Fibroblast of the aortic adventitia (primary cell): ENCODE measurements at regions not wholly inside any gene's neighbourhood (a gene's known extent, or its start where the extent isn't known, plus 50 kb on each side); places are given as distances from the start of the nearest gene placed in this dataset.
A peak's percentile ranks its signal among the peaks of the same experiment; 100 is the strongest.

ENCODE experiments used
- DNase-seq: peaks from one replicate; pipeline ENCODE4 v3.0.0-alpha.2; 2010; ENCODE audit warnings: low read depth
- H3K4me3 ChIP-seq: 2 replicates; pipeline ENCODE4 v1.5.1; 2011; ENCODE audit warnings: low read depth, mild to moderate bottlenecking, control low read depth, low read length, moderate library complexity
- TF ChIP-seq, protein P1 (sequence below): IDR thresholded peaks from 2 replicates; pipeline ENCODE4 v1.5.1; 2011; ENCODE audit warnings: mild to moderate bottlenecking, low read length, control low read depth, inconsistent platforms; ENCODE audit not compliant: insufficient read depth

DNA sequence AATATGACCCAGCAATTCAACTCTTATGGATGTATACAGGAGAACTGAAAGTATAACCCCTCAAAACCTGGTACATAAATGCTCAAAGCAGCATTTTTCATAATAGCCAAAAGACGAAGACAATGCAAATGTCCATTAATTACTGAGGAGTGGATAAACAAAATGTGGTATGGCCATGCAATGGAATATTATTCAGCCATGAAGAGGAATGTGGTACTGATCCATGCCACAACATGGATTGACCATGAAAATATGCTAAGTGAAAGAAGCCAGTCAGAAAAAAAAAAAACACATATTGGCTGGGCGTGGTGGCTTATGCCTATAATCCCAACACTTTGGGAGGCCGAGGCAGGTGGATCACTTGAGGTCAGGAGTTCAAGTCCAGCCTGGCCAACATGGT is 74.5 kb upstream of the PLS3 start:
- no peak overlapping the region for H3K4me3 ChIP-seq
- TF ChIP-seq, protein P1, sequence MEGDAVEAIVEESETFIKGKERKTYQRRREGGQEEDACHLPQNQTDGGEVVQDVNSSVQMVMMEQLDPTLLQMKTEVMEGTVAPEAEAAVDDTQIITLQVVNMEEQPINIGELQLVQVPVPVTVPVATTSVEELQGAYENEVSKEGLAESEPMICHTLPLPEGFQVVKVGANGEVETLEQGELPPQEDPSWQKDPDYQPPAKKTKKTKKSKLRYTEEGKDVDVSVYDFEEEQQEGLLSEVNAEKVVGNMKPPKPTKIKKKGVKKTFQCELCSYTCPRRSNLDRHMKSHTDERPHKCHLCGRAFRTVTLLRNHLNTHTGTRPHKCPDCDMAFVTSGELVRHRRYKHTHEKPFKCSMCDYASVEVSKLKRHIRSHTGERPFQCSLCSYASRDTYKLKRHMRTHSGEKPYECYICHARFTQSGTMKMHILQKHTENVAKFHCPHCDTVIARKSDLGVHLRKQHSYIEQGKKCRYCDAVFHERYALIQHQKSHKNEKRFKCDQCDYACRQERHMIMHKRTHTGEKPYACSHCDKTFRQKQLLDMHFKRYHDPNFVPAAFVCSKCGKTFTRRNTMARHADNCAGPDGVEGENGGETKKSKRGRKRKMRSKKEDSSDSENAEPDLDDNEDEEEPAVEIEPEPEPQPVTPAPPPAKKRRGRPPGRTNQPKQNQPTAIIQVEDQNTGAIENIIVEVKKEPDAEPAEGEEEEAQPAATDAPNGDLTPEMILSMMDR: no peak
- DNase-seq: no peak

DNA sequence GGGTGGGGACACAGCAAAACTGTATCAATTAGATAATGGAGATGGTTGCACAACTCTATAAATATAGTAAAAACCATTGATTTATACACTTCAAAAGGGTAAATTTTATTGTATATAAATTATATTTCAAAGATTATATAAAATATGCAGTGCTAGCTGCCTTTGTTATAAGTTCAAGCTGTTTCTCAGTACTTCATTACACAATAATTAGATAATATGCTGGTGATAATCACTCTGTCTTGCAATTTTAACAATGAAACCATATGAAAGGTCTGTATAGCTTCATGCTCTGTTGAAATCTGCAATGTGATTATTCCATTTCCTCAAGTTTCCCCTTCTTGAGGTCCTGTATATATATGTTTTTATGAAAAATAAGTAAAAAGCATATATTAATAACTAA is 73.4 kb upstream of the PLS3 start:
- TF ChIP-seq, protein P1: no peak

DNA sequence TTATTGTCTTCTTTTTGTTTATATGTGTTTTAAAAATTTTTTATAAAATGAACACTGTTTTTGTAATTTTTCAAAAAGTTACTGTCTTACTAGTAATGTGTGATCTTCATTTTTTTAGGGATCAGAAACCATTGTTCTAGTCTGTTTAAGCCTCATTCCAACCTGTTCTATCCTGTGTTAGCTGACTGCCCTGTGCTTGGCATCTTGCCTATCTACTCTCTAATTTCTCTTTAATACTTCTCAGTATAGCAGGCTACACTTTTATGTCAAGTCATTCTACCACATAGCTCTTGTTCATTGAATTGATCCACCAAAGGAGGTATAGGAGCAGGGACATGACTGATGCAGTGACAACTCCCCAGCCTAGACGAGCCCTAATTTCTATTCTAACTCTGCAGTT is 70.2 kb upstream of the PLS3 start:
- DNase-seq: no peak
- TF ChIP-seq, protein P1: no peak
- H3K4me3 ChIP-seq: no peak overlapping the region

More for the DNA sequence above, 73.4 kb upstream of the PLS3 start:
- no peak overlapping the region for H3K4me3 ChIP-seq
- no peak for DNase-seq

DNA sequence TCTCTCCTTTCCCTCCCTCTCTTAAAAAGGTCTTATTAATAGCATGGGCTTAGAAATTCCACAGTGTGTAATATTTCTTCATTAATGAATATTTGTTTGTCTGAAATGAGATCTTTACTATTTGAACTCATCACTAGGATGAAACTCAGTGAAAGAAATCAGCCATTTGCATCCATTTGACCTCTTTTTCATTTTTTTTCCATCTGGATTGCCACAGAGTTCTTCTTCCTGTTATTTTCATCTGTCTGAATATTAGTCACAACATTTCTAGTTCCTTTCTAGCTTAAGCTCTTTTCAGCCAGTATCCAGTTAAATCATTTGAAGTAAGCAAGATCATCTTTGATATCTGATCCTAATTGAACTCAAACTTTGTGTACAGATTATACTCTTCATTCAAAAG is 69.2 kb upstream of the PLS3 start:
- H3K4me3 ChIP-seq: no peak overlapping the region
- DNase-seq: peak; percentile 41
- TF ChIP-seq, protein P1: no peak

DNA sequence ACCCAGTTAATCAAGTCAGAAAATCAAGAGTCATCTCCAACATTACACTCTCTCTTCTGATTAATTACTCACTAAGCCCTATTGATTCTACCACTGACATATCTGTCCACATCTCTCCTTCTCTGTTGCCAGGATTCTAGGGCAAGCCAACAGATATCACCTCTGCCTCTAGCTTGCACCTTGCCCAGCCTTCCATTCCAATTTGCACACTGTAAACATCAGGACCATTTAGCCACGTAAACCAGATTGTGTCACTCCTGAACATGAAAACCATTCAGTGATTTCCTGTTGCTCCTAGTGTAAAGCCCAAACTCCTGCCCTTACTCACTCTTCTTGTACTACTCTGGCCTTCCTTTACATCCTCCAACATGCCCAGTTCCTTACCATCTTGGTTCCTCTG is 68.0 kb upstream of the PLS3 start:
- H3K4me3 ChIP-seq: no peak overlapping the region
- TF ChIP-seq, protein P1: no peak
- no peak for DNase-seq

DNA sequence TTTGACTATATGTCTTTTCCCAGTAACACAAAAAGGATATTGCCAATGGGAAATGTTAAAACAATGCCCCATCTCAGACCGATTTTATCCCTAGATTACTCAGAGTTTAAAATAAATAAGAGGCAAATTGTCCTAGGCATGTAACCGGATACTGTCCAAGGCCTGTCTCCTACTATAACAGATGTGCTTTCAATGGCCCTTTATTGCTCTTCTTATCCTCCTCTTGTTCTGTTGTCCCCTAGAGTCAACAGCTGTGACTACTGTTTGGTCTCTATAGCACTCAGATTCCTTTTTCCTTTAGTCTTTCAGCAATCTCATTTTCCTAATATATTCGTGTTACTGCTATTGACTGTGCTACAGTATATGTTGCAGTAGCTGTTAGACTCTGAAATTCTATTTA is 66.8 kb upstream of the PLS3 start:
- DNase-seq: no peak
- no peak overlapping the region for H3K4me3 ChIP-seq
- TF ChIP-seq, protein P1: no peak

DNA sequence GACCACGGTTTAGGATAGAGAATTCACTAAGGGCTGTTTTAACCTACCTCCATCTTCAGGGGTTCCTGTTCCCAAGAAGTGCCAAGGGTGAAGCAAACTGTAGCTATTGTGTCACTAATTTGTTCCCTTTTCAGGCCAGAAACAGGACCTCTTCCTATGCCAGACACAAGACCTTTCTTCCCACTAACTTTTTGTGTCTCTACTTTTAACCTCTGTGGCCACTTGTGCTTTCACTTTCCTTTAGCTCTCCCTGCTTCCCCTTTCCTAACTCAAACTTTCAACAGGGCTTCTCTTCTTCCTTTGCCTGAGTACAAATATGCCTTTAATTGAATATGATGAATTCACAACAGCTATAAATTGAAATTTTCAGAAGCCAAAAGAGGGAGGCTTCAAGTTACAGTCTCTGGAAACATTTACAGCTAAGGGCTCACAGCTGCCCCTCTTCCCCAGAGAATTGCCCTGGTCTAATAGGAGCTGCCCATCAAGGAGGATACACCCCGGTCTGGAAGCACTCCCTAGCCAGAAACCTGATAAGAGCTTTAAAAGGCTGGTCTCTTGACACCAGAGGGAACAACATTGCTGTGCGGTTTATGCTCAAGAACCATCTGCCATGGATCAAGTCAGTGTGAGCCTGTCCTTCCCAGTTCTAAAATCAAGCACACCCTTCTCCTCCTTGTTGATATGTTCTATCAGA is 61.7 kb upstream of the PLS3 start:
- DNase-seq: peak; percentile 62
- TF ChIP-seq, protein P1: no peak
- H3K4me3 ChIP-seq: no peak overlapping the region
